Keratinocyte (primary cell): ENCODE measurements at regions not wholly inside any gene's neighbourhood (a gene's known extent, or its start where the extent isn't known, plus 50 kb on each side); places are given as distances from the start of the nearest gene placed in this dataset.

ENCODE experiments used
- DNase-seq: peaks from one replicate; pipeline ENCODE4 v3.0.0-alpha.2; 2011; ENCODE audit warnings: low read depth, missing footprints, low spot score
- FAIRE-seq: peaks from 2 replicates; lab custom pipeline; 2011; peaks lifted over from hg19 to GRCh38; lab: Jason Lieb, UNC
- H2AFZ ChIP-seq: 2 replicates; pipeline ENCODE4 v1.6.0; 2012; ENCODE audit warnings: low read length, control low read depth, inconsistent platforms; ENCODE audit not compliant: control insufficient read depth
- H3K27ac ChIP-seq: 2 replicates; pipeline ENCODE4 v1.5.1; 2011; ENCODE audit warnings: low read length; ENCODE audit not compliant: control insufficient read depth, insufficient read depth
- H3K27me3 ChIP-seq: 3 replicates; pipeline ENCODE4 v1.6.0; 2011; ENCODE audit warnings: low read length; ENCODE audit not compliant: control insufficient read depth, insufficient read depth; ENCODE audit errors: extremely low read depth
- H3K36me3 ChIP-seq, 2 experiments: 2 replicates in 1 of 2; 3 replicates in 1 of 2; pipeline ENCODE4 v1.5.1; 2011; ENCODE audit warnings: low read length in 2 of 2, mild to moderate bottlenecking in 1 of 2; ENCODE audit not compliant: control insufficient read depth in 2 of 2, insufficient read depth in 2 of 2; ENCODE audit errors: extremely low read depth in 1 of 2
- H3K4me1 ChIP-seq: 3 replicates; pipeline ENCODE4 v1.5.1; 2011; ENCODE audit warnings: low read length; ENCODE audit not compliant: control insufficient read depth, insufficient read depth; ENCODE audit errors: extremely low read depth
- H3K4me2 ChIP-seq: 3 replicates; pipeline ENCODE4 v1.6.0; 2011; ENCODE audit warnings: low read depth, low read length; ENCODE audit not compliant: control insufficient read depth, insufficient read depth; ENCODE audit errors: extremely low read depth
- H3K4me3 ChIP-seq, 3 experiments: fragments of 200-600 bp in 1 of 3; sonication (generic) in 1 of 3; 2 replicates in 2 of 3; 3 replicates in 1 of 3; pipeline ENCODE4 v1.5.1; 2011 to 2016; ENCODE audit warnings: low read length in 3 of 3, mild to moderate bottlenecking in 3 of 3, control low read depth in 2 of 3, inconsistent platforms in 1 of 3, low read depth in 1 of 3, mixed read lengths in 1 of 3, mixed run types in 1 of 3, moderate library complexity in 1 of 3; ENCODE audit not compliant: control insufficient read depth in 2 of 3, insufficient read depth in 2 of 3; ENCODE audit errors: extremely low read depth in 1 of 3
- H3K79me2 ChIP-seq: 2 replicates; pipeline ENCODE4 v1.6.0; 2012; ENCODE audit warnings: low read length; ENCODE audit not compliant: control insufficient read depth, insufficient read depth
- H3K9ac ChIP-seq: 3 replicates; pipeline ENCODE4 v1.6.0; 2011; ENCODE audit warnings: low read length; ENCODE audit not compliant: control insufficient read depth, insufficient read depth; ENCODE audit errors: extremely low read depth
- H3K9me1 ChIP-seq: 3 replicates; pipeline ENCODE4 v1.6.0; 2011; ENCODE audit warnings: low read length; ENCODE audit not compliant: control insufficient read depth, insufficient read depth; ENCODE audit errors: extremely low read depth
- H3K9me3 ChIP-seq: 2 replicates; pipeline ENCODE4 v1.5.1; 2012; ENCODE audit warnings: low read depth, low read length; ENCODE audit not compliant: control insufficient read depth
- H4K20me1 ChIP-seq: 3 replicates; pipeline ENCODE4 v1.6.0; 2011; ENCODE audit warnings: low read length; ENCODE audit not compliant: control insufficient read depth, insufficient read depth; ENCODE audit errors: extremely low read depth
- CTCF ChIP-seq, 3 experiments: IDR thresholded peaks in 1 of 3; conservative IDR thresholded peaks in 1 of 3; optimal IDR thresholded peaks in 1 of 3; 2 replicates in 2 of 3; 3 replicates in 1 of 3; pipeline versions ENCODE3 to v1.5.1; 2011; ENCODE audit warnings: low read length in 3 of 3, mild to moderate bottlenecking in 3 of 3, moderate library complexity in 2 of 3, control low read depth in 1 of 3, inconsistent platforms in 1 of 3; ENCODE audit not compliant: insufficient read depth in 2 of 3; ENCODE audit errors: extremely low read depth in 1 of 3
- EZH2 ChIP-seq: IDR thresholded peaks from one replicate; pipeline ENCODE4 v1.6.1; 2012; ENCODE audit warnings: inconsistent platforms, mild to moderate bottlenecking, low read length, moderate library complexity
- dilution Hi-C: fragments of 300-500 bp; cut with MboI; formaldehyde crosslinking; loops from one replicate; pipeline ENCODE4 v1.7.0; 2020; ENCODE audit warnings: low sequenced_read_pairs; ENCODE audit not compliant: extremely low pct_ligation_motif_present

GRCh38 chr3:139198929-139199328 is 144.9 kb upstream of the MRPS22 start:
- Histone ChIP-seq H3K9me3 (no peaks in the 10 kb centered on the region), H3K4me2 (no peak overlapping the region), H3K4me3 (no peak overlapping the region), H2AFZ (no peak overlapping the region), H3K79me2 (no peaks in the 10 kb centered on the region), H3K9me1 (no peaks in the 10 kb centered on the region), H3K27ac (no peak overlapping the region), H3K27me3 (no peaks in the 10 kb centered on the region), H3K9ac (no peak overlapping the region), H4K20me1 (no peaks in the 10 kb centered on the region), H3K36me3 (no peaks in the 10 kb centered on the region), H3K4me1 (peaks cover 2% of the 10 kb centered on the region)
- TF ChIP-seq EZH2 (no peak), CTCF (optimal IDR thresholded peaks at IDR 0.05 in 1 of 3, IDR thresholded peaks at IDR 0.05 in 1 of 3, conservative IDR thresholded peaks at IDR 0.05 in 1 of 3; ENCODE audit: extremely low read depth in 1 of 3, insufficient read depth in 2 of 3, low read length in 3 of 3) (no peak)
- dilution Hi-C loops = no loop called here
- no peak for DNase-seq
- no peak for FAIRE-seq

GRCh38 chr3:139199421-139200010 is 144.3 kb upstream of the MRPS22 start:
- no peaks in the 10 kb centered on the region for H3K9me1 ChIP-seq
- no peaks in the 10 kb centered on the region for H3K36me3 ChIP-seq
- H3K9ac ChIP-seq = no peak overlapping the region
- no peaks in the 10 kb centered on the region for H3K9me3 ChIP-seq
- H3K4me2 ChIP-seq = no peak overlapping the region
- H3K27me3 ChIP-seq = no peaks in the 10 kb centered on the region
- TF ChIP-seq EZH2 = no peak
- TF ChIP-seq CTCF (optimal IDR thresholded peaks at IDR 0.05 in 1 of 3, IDR thresholded peaks at IDR 0.05 in 1 of 3, conservative IDR thresholded peaks at IDR 0.05 in 1 of 3; ENCODE audit: extremely low read depth in 1 of 3, insufficient read depth in 2 of 3, low read length in 3 of 3) = no peak
- H4K20me1 ChIP-seq = no peaks in the 10 kb centered on the region
- dilution Hi-C loops = no loop called here
- H3K4me3 ChIP-seq = no peak overlapping the region
- peaks cover 2% of the 10 kb centered on the region for H3K4me1 ChIP-seq
- DNase-seq (no peak), FAIRE-seq (no peak)
- H3K79me2 ChIP-seq = no peaks in the 10 kb centered on the region
- H2AFZ ChIP-seq = no peak overlapping the region
- H3K27ac ChIP-seq = no peak overlapping the region
